GDM1 (cell line): ENCODE measurements at regions not wholly inside any gene's neighbourhood (a gene's known extent, or its start where the extent isn't known, plus 50 kb on each side); places are given as distances from the start of the nearest gene placed in this dataset.

Experiments used
- DNase-seq: peaks from one replicate; lab custom pipeline; 2025; lab: John Stamatoyannopoulos, UW

DNA sequence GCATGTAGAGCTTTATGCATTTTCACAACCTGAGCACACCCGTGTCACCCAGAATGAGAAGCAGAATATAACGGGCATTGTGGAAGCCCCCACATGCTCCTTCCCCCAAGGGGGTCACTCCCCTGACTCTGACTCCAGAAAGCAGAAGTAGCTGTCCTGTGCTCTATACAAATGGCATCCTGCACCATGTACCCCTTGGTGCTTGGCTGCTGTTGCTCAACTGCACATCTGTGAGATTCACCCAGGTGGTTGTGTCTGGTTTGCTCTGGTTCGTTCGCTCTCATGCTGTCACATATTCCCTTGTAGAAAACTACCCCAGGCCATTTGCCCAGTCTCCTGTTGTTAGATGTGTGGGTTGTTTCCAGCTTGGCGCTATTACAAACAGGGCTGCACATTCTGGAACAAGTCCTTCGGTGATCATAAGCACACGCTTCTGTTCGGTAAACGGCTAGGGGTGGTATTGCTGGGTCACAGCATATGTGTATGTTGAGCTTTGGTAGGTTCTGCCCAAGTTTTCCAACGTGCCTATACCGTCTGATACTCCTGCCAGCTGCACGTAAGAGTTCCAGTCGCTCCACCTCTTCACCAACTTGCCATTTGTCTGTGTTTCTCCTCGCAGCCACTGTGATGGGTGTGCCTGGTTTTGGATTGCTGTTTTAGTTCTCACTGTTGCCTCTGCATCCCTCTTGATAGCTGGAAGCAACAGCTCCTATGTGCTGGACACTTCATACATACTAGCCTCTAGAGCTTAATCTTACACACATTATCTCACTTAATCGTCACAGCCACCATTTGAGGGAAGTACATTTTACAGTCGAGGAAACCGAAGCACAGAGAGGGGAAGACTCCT is 65.4 kb upstream of the SLC6A6 start:
- DNase-seq, result no peak

DNA sequence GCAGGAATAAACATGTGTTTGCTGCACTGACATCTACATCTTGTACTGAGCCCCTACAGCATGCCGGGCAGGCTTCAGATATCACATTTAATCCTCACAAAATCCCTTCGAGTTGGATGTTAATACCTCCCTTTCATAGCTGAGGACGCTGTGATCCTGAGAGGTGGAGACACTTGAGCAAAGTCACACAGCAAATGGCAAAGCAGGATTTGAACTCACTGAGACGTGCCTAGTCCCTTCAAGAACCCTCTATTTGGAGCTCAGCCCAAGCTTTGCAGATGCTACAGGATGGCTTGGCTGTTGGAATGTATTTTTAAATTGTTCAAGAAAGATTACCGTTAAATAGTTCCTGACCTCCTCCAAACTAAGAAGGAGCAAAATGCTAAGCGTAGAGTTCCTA is 64.6 kb upstream of the SLC6A6 start:
- no peak for DNase-seq

DNA sequence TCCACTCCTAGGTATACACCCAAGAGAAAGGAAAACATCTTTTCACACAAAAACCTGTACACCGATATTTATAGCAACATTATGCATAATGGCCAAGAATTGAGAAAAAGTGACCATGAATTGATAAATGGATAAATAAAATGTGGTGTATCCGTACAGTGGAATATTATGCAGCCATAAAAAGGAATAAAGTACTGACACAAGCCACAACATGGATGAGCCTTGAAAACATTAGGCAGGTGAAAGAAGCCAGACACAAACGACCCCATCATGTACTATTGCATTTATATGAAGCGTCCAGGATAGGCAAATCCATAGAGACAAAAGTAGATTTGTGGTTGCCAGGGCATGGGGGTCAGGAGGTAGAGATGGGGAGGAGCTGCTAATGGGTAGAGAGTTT is 64.2 kb upstream of the SLC6A6 start:
- no peak for DNase-seq

DNA sequence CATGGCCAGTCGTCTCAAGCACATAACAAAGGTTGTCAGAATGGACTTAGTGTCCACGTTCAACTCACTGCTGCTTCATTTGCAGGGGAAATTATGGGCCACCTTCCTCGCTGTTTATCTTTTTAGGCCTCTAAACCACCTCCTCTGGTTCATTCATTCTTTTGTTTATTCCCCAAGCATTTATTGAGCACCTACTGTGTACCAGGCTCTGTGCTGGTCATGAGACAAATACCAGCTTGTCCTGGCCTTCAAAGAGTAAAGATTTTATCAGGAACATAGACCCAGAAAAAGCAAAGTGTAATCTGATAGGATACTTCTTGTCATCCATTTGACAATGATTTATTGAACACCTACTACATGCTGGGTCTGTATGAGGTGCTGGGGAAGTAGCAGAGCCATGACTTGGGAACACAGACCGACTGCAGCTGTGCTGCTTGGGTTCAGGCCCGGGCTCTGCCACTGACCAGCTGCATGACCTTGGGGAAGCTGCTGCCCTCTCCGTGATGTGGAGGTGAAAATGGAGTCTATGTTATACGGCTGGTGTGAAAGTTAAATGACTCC is 63.4 kb upstream of the SLC6A6 start:
- DNase-seq, result no peak

DNA sequence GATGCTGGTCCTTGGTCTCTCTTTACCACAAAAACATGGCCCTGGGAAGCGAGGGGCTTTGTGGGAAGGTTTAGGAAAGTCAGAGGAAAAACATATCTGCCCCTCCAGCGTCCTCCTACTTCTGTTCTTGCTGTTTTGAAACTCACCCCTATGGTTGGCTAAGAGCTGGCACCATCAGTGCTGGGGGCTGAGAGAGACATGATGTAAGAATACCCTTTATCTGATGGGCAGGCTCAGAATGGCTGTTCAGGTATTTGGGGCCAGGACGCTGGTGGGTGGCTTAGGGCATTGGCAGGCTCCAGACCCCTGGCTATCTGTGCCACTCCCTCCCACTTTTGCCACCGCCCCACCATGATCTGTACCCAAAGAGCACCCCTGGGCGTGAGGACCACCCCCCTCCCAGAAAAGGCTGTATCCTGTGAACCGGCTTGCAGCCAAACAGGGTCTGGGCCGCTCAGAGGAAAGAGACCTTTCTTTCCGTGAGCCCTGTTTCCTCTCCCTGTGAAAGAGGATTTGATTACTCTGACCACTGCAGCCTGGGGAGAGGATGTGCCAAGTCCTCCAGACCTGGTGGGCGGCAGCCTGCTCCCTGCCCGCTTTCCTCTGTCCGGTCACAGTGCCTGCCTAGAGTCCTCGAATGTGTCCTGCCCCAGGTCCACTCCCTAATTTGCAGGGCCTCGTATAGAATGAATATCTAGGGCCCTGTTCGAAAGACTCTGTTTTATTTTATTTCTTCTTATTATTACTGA is 61.3 kb upstream of the SLC6A6 start:
- no peak for DNase-seq

DNA sequence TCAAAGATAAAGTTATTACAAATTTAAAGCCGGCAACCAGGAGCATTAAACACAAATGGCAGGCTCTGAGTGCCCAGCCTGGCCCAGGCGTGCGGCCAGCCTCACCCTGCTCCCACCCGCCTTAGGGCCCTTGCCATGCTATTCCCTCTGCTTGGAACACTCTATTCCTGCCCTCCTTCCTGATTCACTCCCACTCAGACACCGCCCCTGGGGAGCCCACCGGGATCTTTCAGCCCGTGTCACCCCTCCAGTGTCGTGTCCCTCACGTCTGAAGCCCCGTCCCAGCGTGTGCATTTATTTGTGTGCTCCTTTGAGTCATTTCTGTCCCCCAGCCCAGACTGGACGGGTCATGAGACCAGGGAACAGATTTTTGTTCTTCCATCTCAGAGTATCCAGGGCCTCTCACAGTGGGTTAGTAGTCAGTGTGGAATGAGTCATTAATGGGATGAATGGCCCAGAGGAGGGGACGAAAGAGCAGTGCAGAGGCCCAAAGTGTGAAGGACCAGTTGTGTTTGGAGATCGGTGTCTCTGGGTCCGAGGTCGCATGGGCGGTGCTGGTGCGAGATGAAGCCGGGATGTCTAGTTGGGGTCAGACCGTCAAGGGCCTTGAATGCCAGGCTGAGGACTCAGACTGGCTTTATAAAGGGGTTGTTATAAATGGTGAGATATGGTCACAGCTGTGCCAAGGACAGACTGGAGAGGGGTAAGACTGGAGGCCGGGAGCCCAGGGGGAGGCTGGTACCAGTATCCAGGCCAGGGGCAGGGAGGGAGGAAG is 58.9 kb upstream of the SLC6A6 start:
- DNase-seq, result no peak

DNA sequence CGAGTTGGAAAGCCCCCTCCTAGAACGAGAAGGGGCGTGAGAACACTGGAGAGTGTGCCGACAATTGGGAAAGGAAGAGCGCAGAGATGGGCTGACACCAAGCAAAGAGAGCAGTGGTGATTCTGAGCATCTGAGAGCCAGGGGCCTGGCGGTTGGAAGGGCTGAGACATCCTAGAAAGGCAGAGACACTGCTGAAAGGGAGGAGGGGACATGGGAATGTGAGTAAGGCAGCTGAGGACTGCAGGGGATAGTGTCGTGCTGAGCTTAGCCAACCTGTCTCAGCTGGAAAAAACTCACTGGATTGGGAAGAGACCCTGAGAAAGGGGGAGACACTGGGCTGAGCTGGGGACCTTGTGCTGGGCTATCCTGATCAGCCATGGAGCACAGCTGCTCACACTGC is 58.1 kb upstream of the SLC6A6 start:
- no peak for DNase-seq

DNA sequence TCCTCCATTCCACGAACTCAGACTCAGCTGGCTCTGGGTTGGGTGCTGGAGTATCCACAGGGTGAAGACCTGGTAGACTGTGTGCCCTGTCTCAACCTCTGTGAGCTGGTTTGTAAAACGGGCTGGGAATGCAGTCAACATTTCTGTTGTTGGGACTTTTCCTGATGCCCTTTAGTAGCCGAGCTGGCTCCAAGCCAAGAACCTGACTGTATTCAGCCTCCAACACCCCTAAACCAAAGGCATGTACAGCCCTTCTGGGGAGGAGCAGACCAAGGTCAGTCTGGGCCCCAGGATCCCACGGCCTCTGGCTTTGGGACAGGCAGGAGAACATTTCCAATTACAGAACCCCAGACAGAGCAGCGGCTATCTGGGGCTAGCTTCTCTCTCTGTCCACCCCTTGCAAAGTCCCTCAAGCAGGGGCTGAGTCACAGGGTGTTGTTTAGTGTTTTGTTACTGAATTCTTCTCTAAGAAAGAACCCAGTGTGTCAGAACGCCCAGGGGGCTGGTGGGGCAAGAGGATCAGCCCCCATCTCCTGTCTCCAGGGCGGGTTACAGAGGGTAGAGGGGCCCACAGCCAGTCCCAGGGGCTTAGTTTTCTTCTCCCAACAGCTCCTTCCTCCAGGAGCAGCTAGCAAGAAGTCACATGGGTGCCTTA is 56.8 kb upstream of the SLC6A6 start:
- no peak for DNase-seq

DNA sequence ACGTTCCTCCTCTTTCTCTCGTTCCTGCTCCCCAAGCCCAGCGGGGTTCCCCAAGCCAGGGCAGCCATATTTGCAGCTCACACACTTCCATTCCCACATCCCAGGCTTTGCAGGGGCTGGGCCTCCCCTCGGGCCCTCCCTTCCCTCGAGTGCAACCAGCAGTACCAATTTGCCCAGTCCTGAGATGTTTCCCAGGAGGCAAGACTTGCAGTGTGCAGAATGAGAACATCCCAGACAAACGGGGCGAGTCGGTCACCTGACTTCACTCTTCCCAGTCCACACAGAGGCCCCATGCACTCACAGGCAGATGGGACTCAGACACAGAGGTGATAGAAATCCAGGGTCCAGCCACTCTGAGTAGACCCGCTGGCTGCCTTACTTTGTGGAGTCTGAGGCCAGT is 56.2 kb upstream of the SLC6A6 start:
- DNase-seq, result no peak

DNA sequence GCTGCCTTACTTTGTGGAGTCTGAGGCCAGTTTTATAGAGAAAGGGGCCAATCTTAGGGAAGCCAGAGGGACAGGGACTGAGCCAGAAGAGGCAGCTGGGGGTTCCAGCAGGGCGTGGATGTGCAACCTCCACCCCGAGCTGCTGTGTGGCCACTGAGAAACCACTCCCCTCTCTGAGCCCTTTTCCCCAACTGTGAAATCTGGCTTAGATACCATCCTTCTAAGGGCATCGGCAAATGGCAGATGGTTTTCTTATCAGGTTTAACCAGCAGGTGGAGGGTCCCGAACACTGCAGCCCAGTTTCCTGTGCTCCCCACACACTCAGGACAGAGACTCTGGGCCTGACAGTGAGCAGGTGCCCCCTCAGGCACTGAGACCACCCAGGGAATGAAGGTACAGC is 55.8 kb upstream of the SLC6A6 start:
- no peak for DNase-seq

DNA sequence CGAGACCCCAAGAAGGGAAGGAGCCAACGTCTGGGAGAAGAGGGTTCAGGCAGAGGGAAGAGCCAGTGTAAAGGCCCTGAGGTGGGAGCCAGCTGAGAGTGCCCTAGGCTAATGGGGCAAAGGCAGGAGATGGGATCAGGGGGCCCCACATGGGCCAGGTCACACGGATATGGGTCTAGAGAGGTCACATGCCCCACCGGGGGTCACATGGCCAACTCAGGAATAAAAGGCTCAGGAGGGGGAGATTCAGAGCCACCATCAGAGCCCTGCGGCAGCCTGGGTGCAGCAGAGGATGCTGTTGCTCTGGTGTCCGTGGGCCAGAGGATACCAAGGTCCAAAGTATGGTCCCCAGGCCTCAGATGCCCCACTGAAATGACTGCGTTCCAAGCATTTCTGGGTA is 55.3 kb upstream of the SLC6A6 start:
- DNase-seq, result no peak

DNA sequence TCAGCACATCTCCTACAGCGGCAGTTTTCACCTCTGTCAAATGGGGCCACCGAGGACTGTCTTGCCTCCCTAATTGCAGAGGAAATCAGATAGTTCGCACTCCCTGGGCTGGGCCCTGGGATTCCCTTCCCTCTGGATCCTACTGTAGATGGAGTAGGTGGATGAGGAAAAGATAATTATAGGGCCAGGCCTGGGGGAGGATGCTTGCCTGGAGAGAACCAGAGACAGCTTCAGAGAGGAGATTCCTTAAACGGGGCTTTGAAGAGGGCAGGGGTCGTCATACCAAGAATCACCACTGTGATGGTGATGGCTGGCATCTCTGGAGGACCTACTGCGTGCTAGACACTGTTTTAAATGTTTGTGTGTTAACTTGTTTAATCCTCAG is 50.8 kb upstream of the SLC6A6 start:
- no peak for DNase-seq

DNA sequence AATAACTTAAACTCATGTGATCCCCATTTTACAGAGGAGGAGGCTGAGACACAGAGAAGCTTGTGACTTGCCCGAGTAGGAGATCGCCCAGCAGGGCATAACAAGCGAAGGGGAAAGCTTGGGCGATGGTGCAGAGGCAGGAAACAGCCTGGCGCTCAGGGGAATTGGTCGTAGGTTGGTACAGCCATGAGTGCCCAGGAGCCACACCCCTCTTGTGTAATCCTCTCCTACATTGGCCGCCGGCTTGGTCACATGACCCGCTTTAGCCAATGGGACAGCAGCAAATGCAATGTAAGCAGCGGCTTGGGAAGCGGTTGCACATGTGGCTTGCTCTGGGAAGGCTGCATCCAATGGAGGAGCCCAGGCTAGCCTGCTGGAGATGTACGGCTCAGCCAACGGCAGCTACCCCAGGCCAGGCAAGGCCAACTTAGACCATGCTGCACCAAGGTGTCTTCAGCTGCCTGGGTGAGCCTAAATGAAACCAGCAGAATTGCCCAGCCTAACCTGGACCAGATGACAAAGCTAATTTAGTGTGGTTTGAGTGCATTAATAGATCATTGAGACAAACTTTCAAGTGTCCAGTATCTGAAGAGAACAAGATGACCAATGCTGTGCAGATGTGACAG is 50.3 kb upstream of the SLC6A6 start:
- DNase-seq, result no peak
